Esophagus muscularis mucosa (tissue), 4 donors: ENCODE measurements at regions not wholly inside any gene's neighbourhood (a gene's known extent, or its start where the extent isn't known, plus 50 kb on each side); places are given as distances from the start of the nearest gene placed in this dataset.
A peak's percentile ranks its signal among the peaks of the same experiment; 100 is the strongest.

Source experiments
- DNase-seq: peaks from one replicate; pipeline ENCODE4 v3.0.0-alpha.2; 2017; ENCODE audit errors: extremely low spot score
- H3K27ac ChIP-seq, 4 donors: fragments of 200-600 bp; sonication (generic); replicated peaks in 1 of 4; 1 replicate in 3 of 4; 2 replicates in 1 of 4; pipeline ENCODE4 v1.5.1; 2016 to 2019; ENCODE audit warnings: mild to moderate bottlenecking in 1 of 4
- H3K27me3 ChIP-seq, 4 donors: fragments of 200-600 bp; sonication (generic); one replicate each; pipeline versions ENCODE4 v1.5.1 to v1.6.0; 2016 to 2019
- H3K36me3 ChIP-seq, 4 donors: fragments of 200-600 bp; sonication (generic); one replicate each; pipeline ENCODE4 v1.5.1; 2016 to 2019
- H3K4me1 ChIP-seq, 4 donors: fragments of 200-600 bp; sonication (generic); one replicate each; pipeline ENCODE4 v1.5.1; 2016 to 2019
- H3K4me3 ChIP-seq, 4 donors: fragments of 200-600 bp; sonication (generic); 1 replicate in 2 of 4; 2 replicates in 2 of 4; pipeline ENCODE4 v1.5.1; 2016 to 2019; ENCODE audit warnings: mild to moderate bottlenecking in 4 of 4, moderate library complexity in 1 of 4
- H3K9me3 ChIP-seq, 4 donors: fragments of 200-600 bp; sonication (generic); 1 replicate in 3 of 4; 2 replicates in 1 of 4; pipeline ENCODE4 v1.5.1; 2016 to 2019
- CTCF ChIP-seq, 3 experiments: fragments of 200-600 bp in 2 of 3; fragments of 450-650 bp in 1 of 3; sonication (generic) in 2 of 3; IDR thresholded peaks; one replicate each; pipeline ENCODE4 v1.5.1; 2017 to 2019; ENCODE audit warnings: antibody characterized with exemption in 3 of 3, mild to moderate bottlenecking in 2 of 3, moderate library complexity in 1 of 3
- EP300 ChIP-seq: sonication (generic); formaldehyde crosslinking; IDR thresholded peaks from one replicate; pipeline ENCODE4 v1.6.1; 2017; ENCODE audit warnings: antibody characterized with exemption
- POLR2A ChIP-seq: fragments of 450-650 bp; IDR thresholded peaks from one replicate; pipeline ENCODE4 v1.6.1; 2017; ENCODE audit warnings: antibody characterized with exemption, moderate library complexity, mild to moderate bottlenecking, low read depth
- POLR2AphosphoS5 ChIP-seq, 2 donors: sonication (generic); formaldehyde crosslinking; IDR thresholded peaks; one replicate each; pipeline ENCODE4 v1.6.1; 2017; ENCODE audit warnings: antibody characterized with exemption in 2 of 2
- WGBS: methylation state at CpG from one replicate; pipeline ENCODE4 v1.1.5; 2018; 5-methylcytosine and 5-hydroxymethylcytosine counted together
- intact Hi-C: fragments of 100-400 bp; cut with DNase I; formaldehyde crosslinking; loops from one replicate; pipeline ENCODE4 v1.15.1; 2023

GRCh38 chr5:173704615-173705511, 88.4 kb upstream of the BOD1 start:
- H3K4me3 ChIP-seq: no peak overlapping the region
- peaks cover 0 to 3% (median 0%) of the 10 kb centered on the region in 4 donors for H3K27me3 ChIP-seq
- intact Hi-C loops: no loop called here
- DNase-seq: no peak
- no peaks in the 10 kb centered on the region for H3K36me3 ChIP-seq
- TF ChIP-seq CTCF (IDR thresholded peaks at IDR 0.05): no peak
- TF ChIP-seq POLR2A: no peak
- TF ChIP-seq POLR2AphosphoS5 (IDR thresholded peaks at IDR 0.05): no peak
- TF ChIP-seq EP300: no peak
- H3K9me3 ChIP-seq: no peaks in the 10 kb centered on the region
- no peak overlapping the region for H3K27ac ChIP-seq
- peaks cover 0 to 14% (median 8%) of the 10 kb centered on the region in 4 donors for H3K4me1 ChIP-seq
- 77% methylated on average over 20 of the region's 22 CpGs for WGBS

DNA sequence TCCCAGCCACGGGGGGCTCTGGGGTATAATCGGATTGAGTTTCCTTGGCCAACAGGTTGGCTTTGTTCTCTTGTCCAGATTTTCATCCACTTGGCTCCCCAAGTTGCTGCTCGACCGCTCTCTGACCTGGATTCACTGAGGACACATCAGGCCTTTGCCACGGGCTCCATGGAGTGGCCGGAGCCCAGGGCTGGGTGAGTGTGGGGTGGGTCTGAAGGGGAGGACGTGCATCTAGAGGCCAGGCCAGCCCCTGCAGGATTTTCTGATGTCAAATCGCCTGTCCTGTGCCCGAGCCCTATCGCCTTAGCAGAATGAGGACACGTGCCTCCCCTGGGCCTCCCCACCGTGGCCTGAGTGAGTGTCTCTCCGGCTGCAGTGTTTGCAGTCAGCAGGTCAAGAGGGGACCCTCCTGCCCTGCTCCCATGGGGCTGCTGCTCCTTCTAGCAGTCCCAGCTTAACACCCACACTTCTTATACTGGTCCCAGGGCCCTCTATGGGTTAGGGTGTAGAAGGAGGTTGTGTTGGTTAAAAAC, 89.1 kb upstream of the BOD1 start:
- no peaks in the 10 kb centered on the region for H3K9me3 ChIP-seq
- peaks cover 0 to 14% (median 8%) of the 10 kb centered on the region in 4 donors for H3K4me1 ChIP-seq
- H3K36me3 ChIP-seq: no peaks in the 10 kb centered on the region
- H3K27me3 ChIP-seq: peaks cover 0 to 6% (median 0%) of the 10 kb centered on the region in 4 donors
- 86% methylated on average over 11 of the region's 13 CpGs for WGBS
- no peak for TF ChIP-seq POLR2A
- H3K27ac ChIP-seq: no peak overlapping the region
- DNase-seq: no peak
- intact Hi-C loops: no loop called here
- H3K4me3 ChIP-seq: no peak overlapping the region

DNA sequence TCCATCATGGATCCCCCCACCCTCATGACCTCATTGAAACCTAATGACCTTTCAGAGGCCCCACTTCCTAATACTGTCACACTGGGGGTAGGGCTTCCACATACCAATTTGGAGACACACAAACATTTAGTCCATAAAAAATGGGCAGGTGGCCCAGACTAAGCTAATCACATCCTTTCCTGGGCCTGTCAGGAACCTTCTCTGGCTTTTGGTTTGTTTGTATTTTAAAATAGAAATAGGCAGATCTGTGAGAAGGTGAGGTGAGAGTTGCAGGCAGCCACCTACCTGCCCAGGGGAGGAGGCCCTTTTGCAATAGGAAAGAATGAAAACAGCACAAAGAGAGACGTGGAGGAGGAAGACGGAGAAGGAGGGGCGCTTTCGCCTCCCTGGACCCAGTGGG, 90.2 kb upstream of the BOD1 start:
- peaks cover 0 to 14% (median 8%) of the 10 kb centered on the region in 4 donors for H3K4me1 ChIP-seq
- H3K36me3 ChIP-seq: no peaks in the 10 kb centered on the region
- H3K27ac ChIP-seq: no peak overlapping the region
- H3K4me3 ChIP-seq: no peak overlapping the region
- TF ChIP-seq CTCF (IDR thresholded peaks at IDR 0.05) (no peak), EP300 (no peak), POLR2A (no peak), POLR2AphosphoS5 (IDR thresholded peaks at IDR 0.05) (no peak)
- intact Hi-C loops: no loop called here
- peaks cover 0 to 6% (median 0%) of the 10 kb centered on the region in 4 donors for H3K27me3 ChIP-seq
- no peak for DNase-seq
- H3K9me3 ChIP-seq: no peaks in the 10 kb centered on the region
- WGBS: 93% methylated on average over 4 of the region's 4 CpGs

DNA sequence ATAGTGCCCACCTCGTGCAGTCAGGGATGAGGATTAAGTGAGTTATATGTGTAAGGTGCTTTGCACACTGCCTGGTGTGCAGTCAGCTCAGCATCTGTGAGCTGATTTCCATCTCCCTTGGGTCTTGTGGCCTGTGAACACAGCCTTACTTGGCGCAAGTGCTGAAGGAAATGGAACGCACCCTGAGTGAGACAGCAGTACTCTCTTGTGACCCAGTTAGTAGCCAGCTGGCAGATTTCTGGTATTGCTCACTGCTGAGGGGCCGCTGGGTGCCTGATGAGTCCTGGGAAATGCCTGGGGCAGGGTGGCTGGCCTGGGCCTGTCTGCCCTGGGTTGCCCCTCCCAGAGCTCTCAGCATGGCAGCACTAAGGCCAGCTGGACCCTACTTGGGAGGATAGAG, 90.9 kb upstream of the BOD1 start:
- no peaks in the 10 kb centered on the region for H3K36me3 ChIP-seq
- 66% methylated on average over 3 of the region's 4 CpGs for WGBS
- H3K4me3 ChIP-seq: no peak overlapping the region
- intact Hi-C loops: no loop called here
- peaks cover 0 to 6% (median 0%) of the 10 kb centered on the region in 4 donors for H3K27me3 ChIP-seq
- peak in 1 of 2 donors; percentile 45 for TF ChIP-seq POLR2AphosphoS5 (IDR thresholded peaks at IDR 0.05)
- TF ChIP-seq POLR2A: no peak
- peaks cover 0 to 14% (median 8%) of the 10 kb centered on the region in 4 donors for H3K4me1 ChIP-seq
- no peaks in the 10 kb centered on the region for H3K9me3 ChIP-seq
- H3K27ac ChIP-seq: no peak overlapping the region
- DNase-seq: no peak

- H3K9me3 ChIP-seq: no peaks in the 10 kb centered on the region
- H3K27me3 ChIP-seq: peaks cover 0 to 6% (median 0%) of the 10 kb centered on the region in 4 donors
- no peak overlapping the region for H3K27ac ChIP-seq
- TF ChIP-seq POLR2A (no peak), CTCF (IDR thresholded peaks at IDR 0.05) (no peak), POLR2AphosphoS5 (IDR thresholded peaks at IDR 0.05) (no peak), EP300 (no peak)
- WGBS: 87% methylated on average over 3 of the region's 3 CpGs
- peaks cover 0 to 14% (median 8%) of the 10 kb centered on the region in 4 donors for H3K4me1 ChIP-seq
- intact Hi-C loops: no loop called here
- no peak for DNase-seq
- no peak overlapping the region for H3K4me3 ChIP-seq
- no peaks in the 10 kb centered on the region for H3K36me3 ChIP-seq
Observed at GRCh38 chr5:173709145-173709544, 92.7 kb upstream of the BOD1 start.
